ENCODE measurements at regions not wholly inside any gene's neighbourhood (a gene's known extent, or its start where the extent isn't known, plus 50 kb on each side); places are given as distances from the start of the nearest gene placed in this dataset.

GRCh38 chr12:89231686-89232085 lies 120.6 kb downstream of the DUSP6 start:
- TF ChIP-seq CTCF (IDR thresholded peaks at IDR 0.05; ENCODE audit: low read length) (no peak), EZH2 (optimal IDR thresholded peaks at IDR 0.05; ENCODE audit: low read depth, low read length) (no peak)

Data from MM.1S (cell line).